ENCODE measurements at regions not wholly inside any gene's neighbourhood (a gene's known extent, or its start where the extent isn't known, plus 50 kb on each side); places are given as distances from the start of the nearest gene placed in this dataset.

- DNase-seq (ENCODE audit: low spot score), result no peak
- ATAC-seq (ENCODE audit: low FRiP score), result no peak
- no peak for TF ChIP-seq CTCF (IDR thresholded peaks at IDR 0.05)
Measured at GRCh38 chr5:73230264-73231245, 57.6 kb downstream of the TMEM174 start.

GRCh38 chr5:73229271-73229670, 56.3 kb downstream of the TMEM174 start:
- no peak for DNase-seq (ENCODE audit: low spot score)
- ATAC-seq (ENCODE audit: low FRiP score), result no peak
- no peak for TF ChIP-seq CTCF (IDR thresholded peaks at IDR 0.05)

GRCh38 chr5:73228052-73228451, 55.1 kb downstream of the TMEM174 start:
- no peak for ATAC-seq (ENCODE audit: low FRiP score)
- no peak for TF ChIP-seq CTCF (IDR thresholded peaks at IDR 0.05)
- no peak for DNase-seq (ENCODE audit: low spot score)

Data from omental fat pad (tissue), 3 donors.